HG03135 (cell line): ENCODE measurements at regions not wholly inside any gene's neighbourhood (a gene's known extent, or its start where the extent isn't known, plus 50 kb on each side); places are given as distances from the start of the nearest gene placed in this dataset.
"Not testable (repeated sequence)": the region's sequence is repeated elsewhere in the genome, so short reads cannot be mapped to it uniquely, and the experiment has no call there.

ENCODE experiments used
- ATAC-seq: cut with Tn5 transposase; IDR thresholded peaks from one replicate; pipeline ENCODE4 v1.9.1; 2021; ENCODE audit warnings: mild to moderate bottlenecking, moderate library complexity; ENCODE audit not compliant: unreplicated experiment

- no peak for ATAC-seq
These were observed 188.0 kb upstream of the TGFBR2 start for GRCh38 chr3:30418443-30418842.

GRCh38 chr3:30421266-30421665, 185.1 kb upstream of the TGFBR2 start:
- no peak for ATAC-seq

- ATAC-seq = no peak
These were observed 180.0 kb upstream of the TGFBR2 start for GRCh38 chr3:30426293-30426993.

- ATAC-seq = no peak
These were observed 178.2 kb upstream of the TGFBR2 start for GRCh38 chr3:30428251-30428650.

- ATAC-seq = no peak
These were observed 170.5 kb upstream of the TGFBR2 start for GRCh38 chr3:30435861-30436331.

- ATAC-seq = no peak
These were observed 169.2 kb upstream of the TGFBR2 start for GRCh38 chr3:30437171-30437601.

- no peak for ATAC-seq
These were observed 168.3 kb upstream of the TGFBR2 start for GRCh38 chr3:30438126-30438525.

GRCh38 chr3:30439451-30440053, 166.8 kb upstream of the TGFBR2 start:
- ATAC-seq = no peak

GRCh38 chr3:30440147-30440604, 166.2 kb upstream of the TGFBR2 start:
- ATAC-seq = no peak

- ATAC-seq = no peak
These were observed 165.5 kb upstream of the TGFBR2 start for GRCh38 chr3:30440880-30441279.

- no peak for ATAC-seq
These were observed 162.4 kb upstream of the TGFBR2 start for GRCh38 chr3:30443756-30444673.

GRCh38 chr3:30448450-30449289, 157.7 kb upstream of the TGFBR2 start:
- ATAC-seq = no peak

- ATAC-seq = no peak
These were observed 157.1 kb upstream of the TGFBR2 start for GRCh38 chr3:30449290-30449632.

- ATAC-seq = no peak
These were observed 154.0 kb upstream of the TGFBR2 start for GRCh38 chr3:30452446-30452845.

- ATAC-seq = no peak
These were observed 152.9 kb upstream of the TGFBR2 start for GRCh38 chr3:30453360-30454039.

GRCh38 chr3:30454636-30455035, 151.8 kb upstream of the TGFBR2 start:
- ATAC-seq = no peak

- ATAC-seq = not testable (repeated sequence)
These were observed 151.3 kb upstream of the TGFBR2 start for GRCh38 chr3:30455112-30455511.

- no peak for ATAC-seq
These were observed 150.6 kb upstream of the TGFBR2 start for GRCh38 chr3:30455840-30456239.

- no peak for ATAC-seq
These were observed 150.1 kb upstream of the TGFBR2 start for GRCh38 chr3:30456264-30456663.

- ATAC-seq = no peak
These were observed 149.3 kb upstream of the TGFBR2 start for GRCh38 chr3:30457081-30457480.
